ENCODE measurements at regions not wholly inside any gene's neighbourhood (a gene's known extent, or its start where the extent isn't known, plus 50 kb on each side); places are given as distances from the start of the nearest gene placed in this dataset. TPM values are rescaled to one million over a fixed set of nuclear protein-coding genes. Genes with fewer than 3 reads are reported as not detected.

GRCh38 chr5:7330256-7330655 is 65.7 kb upstream of the ADCY2 start:
- intact Hi-C loops (cut with micrococcal nuclease): no loop called here
- WGBS (ENCODE audit: insufficient coverage): no CpG with 5 or more reads among the region's 3 CpGs
- Histone ChIP-seq H3K27ac (ENCODE audit: low read length in 2 of 2) (no peak overlapping the region), H3K4me3 (ENCODE audit: control extremely low read depth in 1 of 5, extremely low read depth in 1 of 5, insufficient read depth in 1 of 5, low read depth in 2 of 5, low read length in 4 of 5) (no peak overlapping the region), H3K9me3 (ENCODE audit: control extremely low read depth in 1 of 3, control insufficient read depth in 2 of 3, insufficient read depth in 1 of 3, low read length in 2 of 3) (peaks cover 0 to under 1% (median 0%) of the 10 kb centered on the region in 3 donors), H3K4me2 (replicated peaks; ENCODE audit: low read depth, low read length, poor library complexity, severe bottlenecking) (no peak overlapping the region), H2AFZ (ENCODE audit: insufficient read depth, low read depth, low read length, poor library complexity, severe bottlenecking) (no peak overlapping the region), H3K79me2 (ENCODE audit: control insufficient read depth, insufficient read depth, low read length) (no peaks in the 10 kb centered on the region), H3K27me3 (replicated peaks in 1 of 4; ENCODE audit: control extremely low read depth in 1 of 4, control insufficient read depth in 3 of 4, insufficient read depth in 4 of 4, low read length in 3 of 4) (no peaks in the 10 kb centered on the region), H3K9ac (ENCODE audit: low read length) (no peak overlapping the region), H3K4me1 (ENCODE audit: control insufficient read depth in 2 of 2, insufficient read depth in 2 of 2, low read length in 2 of 2) (no peaks in the 10 kb centered on the region), H3K36me3 (replicated peaks in 1 of 2; ENCODE audit: control extremely low read depth in 1 of 2, control insufficient read depth in 1 of 2, extremely low read depth in 1 of 2, insufficient read depth in 2 of 2, low read length in 1 of 2) (no peaks in the 10 kb centered on the region), H4K20me1 (ENCODE audit: control insufficient read depth, insufficient read depth, low read length, poor library complexity, severe bottlenecking) (no peaks in the 10 kb centered on the region)
- H3K27me3 Mint-ChIP-seq: no peaks in the 10 kb centered on the region
- ChIA-PET CTCF (no interaction called here), POLR2A (no interaction called here)
- no peak overlapping the region for H3K4me3 Mint-ChIP-seq
- TF ChIP-seq EZH2 (IDR thresholded peaks at IDR 0.05; ENCODE audit: borderline replicate concordance, insufficient read depth, low read depth, low read length, poor library complexity, severe bottlenecking): no peak
- TF ChIP-seq CTCF (IDR thresholded peaks at IDR 0.05): no peak
- H3K9me3 Mint-ChIP-seq (ENCODE audit: insufficient read depth): peaks cover 4% of the 10 kb centered on the region
- DNase-seq: no peak
- H3K4me1 Mint-ChIP-seq: no peaks in the 10 kb centered on the region
- ATAC-seq (ENCODE audit: low read depth): no peak
- no peak overlapping the region for H3K27ac Mint-ChIP-seq

- no peaks in the 10 kb centered on the region for H3K27me3 Mint-ChIP-seq
- Histone ChIP-seq H3K4me2 (replicated peaks; ENCODE audit: low read depth, low read length, poor library complexity, severe bottlenecking) (no peak overlapping the region), H4K20me1 (ENCODE audit: control insufficient read depth, insufficient read depth, low read length, poor library complexity, severe bottlenecking) (no peaks in the 10 kb centered on the region), H3K36me3 (replicated peaks in 1 of 2; ENCODE audit: control extremely low read depth in 1 of 2, control insufficient read depth in 1 of 2, extremely low read depth in 1 of 2, insufficient read depth in 2 of 2, low read length in 1 of 2) (no peaks in the 10 kb centered on the region), H3K79me2 (ENCODE audit: control insufficient read depth, insufficient read depth, low read length) (no peaks in the 10 kb centered on the region), H2AFZ (ENCODE audit: insufficient read depth, low read depth, low read length, poor library complexity, severe bottlenecking) (no peak overlapping the region), H3K9me3 (ENCODE audit: control extremely low read depth in 1 of 3, control insufficient read depth in 2 of 3, insufficient read depth in 1 of 3, low read length in 2 of 3) (peaks cover 0 to 2% (median 0%) of the 10 kb centered on the region in 3 donors), H3K27ac (ENCODE audit: low read length in 2 of 2) (no peak overlapping the region), H3K4me1 (ENCODE audit: control insufficient read depth in 2 of 2, insufficient read depth in 2 of 2, low read length in 2 of 2) (no peaks in the 10 kb centered on the region), H3K9ac (ENCODE audit: low read length) (no peak overlapping the region), H3K4me3 (ENCODE audit: control extremely low read depth in 1 of 5, extremely low read depth in 1 of 5, insufficient read depth in 1 of 5, low read depth in 2 of 5, low read length in 4 of 5) (no peak overlapping the region), H3K27me3 (replicated peaks in 1 of 4; ENCODE audit: control extremely low read depth in 1 of 4, control insufficient read depth in 3 of 4, insufficient read depth in 4 of 4, low read length in 3 of 4) (no peaks in the 10 kb centered on the region)
- 93% methylated on average over 3 of the region's 7 CpGs for WGBS (ENCODE audit: insufficient coverage)
- TF ChIP-seq CTCF (IDR thresholded peaks at IDR 0.05) (no peak), EZH2 (IDR thresholded peaks at IDR 0.05; ENCODE audit: borderline replicate concordance, insufficient read depth, low read depth, low read length, poor library complexity, severe bottlenecking) (no peak)
- H3K9me3 Mint-ChIP-seq (ENCODE audit: insufficient read depth): peaks cover 4% of the 10 kb centered on the region
- intact Hi-C loops (cut with micrococcal nuclease): no loop called here
- no peaks in the 10 kb centered on the region for H3K4me1 Mint-ChIP-seq
- POLR2A ChIA-PET: no interaction called here
- ATAC-seq (ENCODE audit: low read depth) (no peak), DNase-seq (no peak)
- no peak overlapping the region for H3K4me3 Mint-ChIP-seq
- CTCF ChIA-PET: no interaction called here
- no peak overlapping the region for H3K27ac Mint-ChIP-seq
Measured at GRCh38 chr5:7331131-7331530, 64.8 kb upstream of the ADCY2 start.

Small RNAs in the stretch of these regions (small RNA-seq; reads per million reads assigned to genes)
- gene RF00017 (ENCODE audit: insufficient read length, low read depth, low replicate concordance) (not detected), gene RNA5SP176 (ENCODE audit: insufficient read length, low read depth, low replicate concordance) (not detected)
